ENCODE measurements at regions not wholly inside any gene's neighbourhood (a gene's known extent, or its start where the extent isn't known, plus 50 kb on each side); places are given as distances from the start of the nearest gene placed in this dataset.

- TF ChIP-seq EZH2phosphoT487 (IDR thresholded peaks at IDR 0.05; ENCODE audit: low read depth) (no peak), CTCF (IDR thresholded peaks at IDR 0.05; ENCODE audit: low read depth, low read length) (no peak)
- Histone ChIP-seq H3K79me2 (ENCODE audit: low read length) (no peaks in the 10 kb centered on the region), H3K36me3 (replicated peaks; ENCODE audit: low read depth, low read length) (no peaks in the 10 kb centered on the region), H4K20me1 (ENCODE audit: insufficient read depth, low read length) (no peaks in the 10 kb centered on the region), H3K9me3 (ENCODE audit: insufficient read depth, low read length) (no peaks in the 10 kb centered on the region), H3K4me3 (ENCODE audit: low read length) (no peak overlapping the region), H3K27me3 (ENCODE audit: low read depth, low read length) (peaks cover 12% of the 10 kb centered on the region), H3K27ac (ENCODE audit: low read length) (no peak overlapping the region), H3K4me1 (ENCODE audit: low read length) (no peaks in the 10 kb centered on the region), H3K4me2 (ENCODE audit: low read length) (no peak overlapping the region), H2AFZ (ENCODE audit: low read depth, low read length) (no peak overlapping the region), H3K9ac (ENCODE audit: low read length) (no peak overlapping the region)
These were observed 118.8 kb upstream of the CADM1 start for GRCh38 chr11:115623021-115623451.

GRCh38 chr11:115618428-115618827 lies 114.2 kb upstream of the CADM1 start:
- no peaks in the 10 kb centered on the region for H4K20me1 ChIP-seq (ENCODE audit: insufficient read depth, low read length)
- H2AFZ ChIP-seq (ENCODE audit: low read depth, low read length): no peak overlapping the region
- peaks cover 12% of the 10 kb centered on the region for H3K27me3 ChIP-seq (ENCODE audit: low read depth, low read length)
- no peaks in the 10 kb centered on the region for H3K36me3 ChIP-seq (replicated peaks; ENCODE audit: low read depth, low read length)
- no peaks in the 10 kb centered on the region for H3K4me1 ChIP-seq (ENCODE audit: low read length)
- no peak overlapping the region for H3K4me3 ChIP-seq (ENCODE audit: low read length)
- H3K79me2 ChIP-seq (ENCODE audit: low read length): no peaks in the 10 kb centered on the region
- no peaks in the 10 kb centered on the region for H3K9me3 ChIP-seq (ENCODE audit: insufficient read depth, low read length)
- no peak overlapping the region for H3K27ac ChIP-seq (ENCODE audit: low read length)
- TF ChIP-seq CTCF (IDR thresholded peaks at IDR 0.05; ENCODE audit: low read depth, low read length): no peak
- TF ChIP-seq EZH2phosphoT487 (IDR thresholded peaks at IDR 0.05; ENCODE audit: low read depth): no peak
- H3K4me2 ChIP-seq (ENCODE audit: low read length): no peak overlapping the region
- no peak overlapping the region for H3K9ac ChIP-seq (ENCODE audit: low read length)

GRCh38 chr11:115617767-115618166 lies 113.6 kb upstream of the CADM1 start:
- Histone ChIP-seq H3K9ac (ENCODE audit: low read length) (no peak overlapping the region), H3K4me2 (ENCODE audit: low read length) (no peak overlapping the region), H3K9me3 (ENCODE audit: insufficient read depth, low read length) (no peaks in the 10 kb centered on the region), H2AFZ (ENCODE audit: low read depth, low read length) (no peak overlapping the region), H4K20me1 (ENCODE audit: insufficient read depth, low read length) (no peaks in the 10 kb centered on the region), H3K4me3 (ENCODE audit: low read length) (no peak overlapping the region), H3K27ac (ENCODE audit: low read length) (no peak overlapping the region), H3K79me2 (ENCODE audit: low read length) (no peaks in the 10 kb centered on the region), H3K36me3 (replicated peaks; ENCODE audit: low read depth, low read length) (no peaks in the 10 kb centered on the region), H3K4me1 (ENCODE audit: low read length) (no peaks in the 10 kb centered on the region), H3K27me3 (ENCODE audit: low read depth, low read length) (peaks cover 8% of the 10 kb centered on the region)
- no peak for TF ChIP-seq EZH2phosphoT487 (IDR thresholded peaks at IDR 0.05; ENCODE audit: low read depth)
- no peak for TF ChIP-seq CTCF (IDR thresholded peaks at IDR 0.05; ENCODE audit: low read depth, low read length)

GRCh38 chr11:115616971-115617370 lies 112.8 kb upstream of the CADM1 start:
- H3K27ac ChIP-seq (ENCODE audit: low read length): no peak overlapping the region
- no peaks in the 10 kb centered on the region for H3K36me3 ChIP-seq (replicated peaks; ENCODE audit: low read depth, low read length)
- H3K9me3 ChIP-seq (ENCODE audit: insufficient read depth, low read length): no peaks in the 10 kb centered on the region
- no peak overlapping the region for H2AFZ ChIP-seq (ENCODE audit: low read depth, low read length)
- H3K4me2 ChIP-seq (ENCODE audit: low read length): no peak overlapping the region
- TF ChIP-seq CTCF (IDR thresholded peaks at IDR 0.05; ENCODE audit: low read depth, low read length) (no peak), EZH2phosphoT487 (IDR thresholded peaks at IDR 0.05; ENCODE audit: low read depth) (no peak)
- H3K79me2 ChIP-seq (ENCODE audit: low read length): no peaks in the 10 kb centered on the region
- peaks cover 1% of the 10 kb centered on the region for H3K27me3 ChIP-seq (ENCODE audit: low read depth, low read length)
- no peaks in the 10 kb centered on the region for H3K4me1 ChIP-seq (ENCODE audit: low read length)
- H3K9ac ChIP-seq (ENCODE audit: low read length): no peak overlapping the region
- no peaks in the 10 kb centered on the region for H4K20me1 ChIP-seq (ENCODE audit: insufficient read depth, low read length)
- H3K4me3 ChIP-seq (ENCODE audit: low read length): no peak overlapping the region

Measured in OCI-LY3 (cell line).